HG03175 (cell line): ENCODE measurements at regions not wholly inside any gene's neighbourhood (a gene's known extent, or its start where the extent isn't known, plus 50 kb on each side); places are given as distances from the start of the nearest gene placed in this dataset.
"Not testable (repeated sequence)": the region's sequence is repeated elsewhere in the genome, so short reads cannot be mapped to it uniquely, and the experiment has no call there.

ENCODE experiments used
- ATAC-seq: cut with Tn5 transposase; IDR thresholded peaks from one replicate; pipeline ENCODE4 v1.9.1; 2021; ENCODE audit warnings: mild to moderate bottlenecking, moderate library complexity; ENCODE audit not compliant: unreplicated experiment

GRCh38 chr12:46884362-46884761 lies 58.6 kb upstream of the SLC38A4 start:
- ATAC-seq: no peak

DNA sequence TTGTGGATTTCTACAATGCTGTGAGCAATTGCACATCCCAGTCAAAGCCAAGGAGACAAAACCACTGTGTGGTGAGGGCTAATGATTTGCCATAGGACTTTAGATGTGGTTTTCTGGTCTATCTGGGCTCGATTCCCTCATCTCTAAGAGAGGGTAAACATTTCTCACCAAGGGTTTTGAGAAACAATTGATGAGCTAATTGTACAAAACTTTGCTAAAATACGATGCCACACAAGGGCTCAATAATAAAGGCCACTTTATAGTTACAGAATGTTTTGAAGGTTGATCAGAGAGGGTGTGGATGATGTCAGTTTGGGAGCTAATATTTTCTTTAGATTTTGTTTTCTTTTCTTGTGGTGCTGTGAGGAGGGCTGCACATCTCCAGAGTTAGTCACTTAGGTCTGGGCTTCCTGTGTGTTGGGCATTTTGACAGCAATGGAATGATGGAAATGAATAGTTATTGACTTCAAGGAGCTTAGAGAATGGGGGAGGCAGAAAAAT lies 60.8 kb upstream of the SLC38A4 start:
- no peak for ATAC-seq

DNA sequence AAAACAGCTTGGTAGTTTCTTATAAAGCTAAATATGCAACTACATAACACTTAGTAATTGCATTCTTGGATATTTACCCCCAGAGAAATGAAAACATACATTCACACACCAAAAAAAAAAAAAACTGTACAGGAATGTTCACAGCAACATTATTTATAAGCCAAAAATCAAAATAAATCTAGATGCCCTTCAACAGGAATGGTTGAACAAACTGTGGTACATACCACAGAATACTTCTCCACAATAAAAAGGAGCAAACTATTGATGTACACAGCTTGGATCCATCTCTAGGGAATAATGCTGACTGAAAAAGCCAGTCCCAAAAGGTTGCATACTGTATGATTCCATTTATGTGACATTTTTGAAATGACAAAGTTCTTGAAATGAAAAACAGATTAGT lies 62.1 kb upstream of the SLC38A4 start:
- no peak for ATAC-seq

DNA sequence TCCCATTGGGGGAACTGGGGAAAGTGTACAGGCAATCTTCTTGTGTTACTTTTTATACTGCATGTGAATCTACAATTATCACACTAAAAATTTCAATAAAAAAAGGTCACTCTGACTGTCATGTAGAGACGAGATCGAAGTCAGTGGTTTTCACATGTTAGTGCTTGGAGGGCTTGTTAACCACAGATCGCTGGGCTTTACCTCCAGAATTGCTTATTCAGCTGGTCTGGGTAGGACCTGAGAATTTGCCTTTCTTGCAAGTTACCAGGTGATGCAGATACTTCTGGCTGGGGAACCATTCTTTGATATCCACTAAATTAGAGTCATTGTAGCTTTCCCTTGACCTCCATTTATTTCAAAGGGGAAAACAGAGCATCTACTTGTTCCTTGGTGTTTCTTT lies 62.8 kb upstream of the SLC38A4 start:
- ATAC-seq: no peak

DNA sequence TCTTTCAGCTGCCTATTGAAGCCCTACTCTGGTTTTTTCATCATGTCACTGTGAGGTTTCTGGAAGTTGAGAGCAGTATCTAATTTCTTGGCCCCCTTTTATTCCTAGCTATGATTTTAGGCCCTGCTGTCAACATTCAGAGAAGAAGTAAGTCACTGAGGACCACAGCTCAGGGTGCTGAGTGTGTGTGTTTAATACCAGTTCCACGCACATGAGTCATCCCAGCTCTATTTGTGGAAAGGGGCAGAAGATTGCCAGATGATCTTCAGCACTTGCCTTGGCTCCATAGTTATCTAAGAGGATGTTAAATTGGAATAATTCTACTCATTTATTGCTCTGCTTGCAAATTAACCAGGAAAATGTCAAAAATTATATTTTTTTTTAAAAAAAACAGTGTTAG lies 65.5 kb upstream of the SLC38A4 start:
- no peak for ATAC-seq

- ATAC-seq: no peak
Measured at GRCh38 chr12:46892034-46892705, 66.4 kb upstream of the SLC38A4 start.

DNA sequence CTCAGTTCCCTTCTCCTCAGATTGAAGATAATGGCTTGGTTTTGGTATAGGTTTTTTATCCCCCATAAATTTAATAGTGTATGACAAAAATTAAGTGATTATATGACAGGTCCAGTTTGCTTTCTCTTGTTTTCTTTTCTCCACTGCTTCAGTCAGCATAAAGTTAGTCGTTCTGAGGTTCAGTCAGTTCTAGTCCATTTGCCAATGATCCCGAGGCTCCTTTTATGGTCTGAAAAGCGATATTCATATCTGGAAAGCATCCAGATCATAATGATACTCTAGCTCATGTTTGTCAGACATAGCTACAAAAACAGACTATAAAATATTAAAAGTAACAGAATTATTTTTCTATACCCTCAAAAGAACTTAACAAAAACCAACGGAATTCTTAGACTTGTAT lies 67.1 kb upstream of the SLC38A4 start:
- ATAC-seq: no peak

GRCh38 chr12:46893434-46893833 lies 67.6 kb upstream of the SLC38A4 start:
- no peak for ATAC-seq

GRCh38 chr12:46895726-46896125 lies 69.9 kb upstream of the SLC38A4 start:
- no peak for ATAC-seq

- ATAC-seq: no peak
Measured at GRCh38 chr12:46896680-46897079, 70.9 kb upstream of the SLC38A4 start.

DNA sequence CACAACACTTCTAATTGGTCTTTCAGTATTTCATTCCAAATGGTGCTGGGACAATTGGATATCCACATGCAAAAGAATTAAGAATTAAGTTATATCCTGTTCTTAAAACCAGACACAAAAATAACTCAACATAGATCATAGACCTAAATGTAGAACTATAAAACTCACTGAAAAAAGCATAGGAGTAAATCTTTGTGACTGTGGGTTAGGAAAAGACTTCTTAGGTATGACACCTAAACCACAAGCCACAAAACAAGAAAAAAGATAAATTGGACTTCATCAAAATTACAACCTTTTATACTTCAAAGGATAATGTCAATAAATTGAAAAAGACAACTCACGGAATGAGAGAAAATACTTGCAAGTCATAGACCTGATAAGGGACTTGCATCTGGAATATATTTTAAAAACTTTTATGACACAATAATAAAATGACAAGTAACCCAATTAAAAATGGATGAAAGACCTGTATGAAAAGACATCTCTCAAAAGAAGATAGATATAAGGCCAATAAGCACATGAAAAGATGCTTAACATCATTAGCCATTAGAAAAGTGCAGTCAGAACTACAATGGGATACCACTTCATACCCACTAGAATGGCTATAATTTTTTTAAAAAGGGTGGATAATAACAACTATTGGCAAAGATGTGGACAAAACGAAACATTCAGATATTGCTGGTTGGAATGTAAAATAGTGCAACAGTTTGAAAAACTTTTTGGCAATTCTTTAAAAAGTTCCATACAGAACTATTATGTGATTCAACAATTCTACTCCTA lies 72.5 kb upstream of the SLC38A4 start:
- no peak for ATAC-seq

DNA sequence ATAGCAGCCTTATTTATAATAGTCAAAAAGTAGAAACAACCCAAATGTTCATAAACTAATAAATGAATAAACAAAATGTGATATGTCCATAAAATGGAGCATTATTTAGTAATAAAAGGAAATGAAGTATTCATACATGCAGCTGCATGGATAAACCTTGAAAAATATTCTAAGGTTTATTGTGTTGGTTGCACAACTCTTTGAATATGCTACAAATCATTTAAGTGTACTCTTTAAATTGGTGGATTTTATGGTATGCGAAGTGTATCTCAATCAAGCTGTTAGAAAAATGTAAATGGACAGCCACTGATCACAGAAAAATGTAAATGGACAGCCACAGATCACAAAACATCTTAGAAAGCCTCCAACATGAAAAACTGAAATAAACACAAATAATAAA lies 73.2 kb upstream of the SLC38A4 start:
- ATAC-seq: no peak

DNA sequence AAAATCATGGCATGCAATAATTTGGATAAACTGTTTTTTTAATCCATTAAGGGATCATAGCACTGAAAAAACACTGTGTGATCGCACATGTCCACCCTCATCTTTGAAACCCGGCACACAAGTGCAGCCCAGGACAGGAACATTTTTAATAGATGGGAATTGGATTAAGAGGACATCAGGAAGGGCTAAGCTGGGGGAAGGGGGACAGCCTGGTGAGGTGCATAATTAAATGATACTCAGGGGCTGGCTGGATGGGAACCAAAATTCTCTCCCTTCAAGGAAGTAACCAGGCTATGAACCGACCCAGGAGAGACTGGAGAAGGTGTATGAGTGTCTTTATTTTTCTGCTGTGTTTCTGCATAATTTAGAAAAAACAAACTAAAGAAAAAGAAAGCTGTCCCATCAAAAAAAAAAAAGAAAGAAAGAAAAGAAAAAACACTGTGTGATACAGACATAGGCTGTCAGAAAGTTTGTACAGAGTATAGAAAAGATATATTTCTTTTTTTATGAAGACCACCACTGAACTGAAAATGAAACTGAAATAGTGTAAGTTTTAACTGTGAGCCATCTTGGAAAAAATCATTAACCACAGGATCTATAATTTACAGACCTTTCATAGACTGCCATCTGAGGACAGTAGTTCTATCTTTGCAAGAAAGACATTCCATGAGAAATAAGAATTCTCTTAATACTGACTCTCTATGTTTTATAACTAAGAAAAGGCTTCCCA lies 75.1 kb upstream of the SLC38A4 start:
- ATAC-seq: no peak

DNA sequence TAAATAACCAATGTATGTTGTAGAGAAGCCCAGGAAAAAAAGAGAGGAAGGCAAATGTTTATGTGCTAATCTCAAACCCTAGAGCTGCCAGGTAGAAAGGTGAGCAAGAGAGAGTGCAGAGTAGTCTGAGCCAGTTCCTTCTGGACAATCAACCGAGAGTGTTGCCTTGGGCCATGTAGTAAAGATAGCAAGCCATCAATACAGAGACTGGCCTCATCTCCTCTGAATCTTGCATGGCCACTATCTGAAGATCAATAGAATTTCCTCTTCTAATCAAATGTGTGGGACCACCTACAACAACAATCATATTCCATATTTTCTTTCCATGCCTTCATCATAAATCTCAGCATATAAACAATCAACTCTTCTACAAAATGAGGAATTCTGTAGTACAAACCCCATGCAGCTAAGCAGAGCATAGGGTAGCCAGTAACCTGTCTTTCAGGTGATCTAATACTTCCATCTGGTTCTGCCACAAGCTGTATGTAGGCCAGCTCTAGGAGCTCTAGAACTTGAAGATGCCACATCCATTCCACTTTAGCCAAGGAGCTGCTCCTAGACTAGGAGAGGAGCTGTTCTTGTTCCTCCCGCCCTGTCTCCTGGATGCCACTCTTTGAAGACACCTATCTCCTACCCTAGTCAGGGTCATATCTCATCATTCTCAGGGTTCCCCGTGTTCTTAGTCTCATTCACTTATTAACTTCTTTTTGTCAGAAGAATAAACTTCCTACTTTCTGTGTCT lies 75.8 kb upstream of the SLC38A4 start:
- no peak for ATAC-seq

DNA sequence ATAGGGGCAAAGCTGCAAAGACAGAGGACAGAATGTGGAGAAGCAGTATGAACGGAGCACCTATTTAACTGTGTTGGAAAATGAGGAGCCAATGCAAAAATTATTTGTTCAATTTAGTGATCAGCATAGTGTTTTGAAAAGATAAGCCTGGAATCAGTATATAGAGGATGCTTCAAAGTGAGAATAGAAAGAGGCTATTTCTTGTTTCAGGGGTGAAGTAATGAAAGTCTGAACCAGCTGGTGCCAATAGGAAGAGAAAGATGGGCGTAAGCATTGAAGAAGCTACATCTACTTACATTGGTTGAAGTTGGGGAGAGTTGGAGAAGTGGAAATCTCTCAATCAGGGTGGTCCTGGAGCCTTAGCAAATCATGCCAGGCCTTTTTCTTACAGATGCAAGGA lies 77.3 kb upstream of the SLC38A4 start:
- ATAC-seq: no peak

DNA sequence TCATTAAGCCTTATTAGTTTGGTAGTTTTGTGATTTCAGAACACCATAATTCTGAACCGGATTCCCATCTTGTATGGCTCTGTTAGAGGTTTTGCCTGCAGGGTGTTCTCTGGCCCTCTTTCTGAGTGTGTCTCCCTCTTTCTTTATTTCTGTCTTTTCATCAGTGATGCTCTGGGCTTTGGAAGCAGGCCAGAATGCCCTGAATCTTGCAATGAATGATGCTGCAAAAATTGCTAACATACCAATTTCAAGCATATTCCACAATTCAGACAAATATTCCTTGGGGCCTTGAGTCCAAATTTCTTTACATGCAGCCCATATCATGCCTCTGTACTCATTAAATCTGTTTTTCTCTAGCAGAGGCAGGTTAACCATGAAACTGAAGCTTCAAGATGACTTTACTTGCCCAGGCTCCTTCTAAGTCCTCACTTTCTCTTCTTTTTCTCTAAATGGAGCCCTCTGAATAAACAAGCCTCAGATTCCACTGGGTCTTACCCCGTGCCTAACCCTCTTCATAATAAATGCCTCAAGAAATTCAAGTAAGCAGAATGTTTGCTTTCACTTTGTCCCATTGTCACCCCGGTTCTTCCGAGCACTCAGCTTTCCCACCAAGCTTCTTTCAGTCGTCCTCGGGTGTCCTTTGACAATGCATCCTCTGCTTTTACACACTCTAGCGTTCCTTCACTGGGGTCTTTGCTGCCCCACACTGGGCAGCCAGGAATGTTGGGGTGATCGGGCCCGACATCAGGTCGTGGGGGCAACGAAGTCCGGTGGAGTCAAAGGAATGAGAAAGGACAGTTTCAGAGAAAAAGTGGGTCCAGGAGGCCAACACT lies 78.8 kb upstream of the SLC38A4 start:
- ATAC-seq: no peak

- ATAC-seq: not testable (repeated sequence)
Measured at GRCh38 chr12:46905239-46905627, 79.4 kb upstream of the SLC38A4 start.

GRCh38 chr12:46907791-46908190 lies 82.0 kb upstream of the SLC38A4 start:
- no peak for ATAC-seq

- no peak for ATAC-seq
Measured at GRCh38 chr12:46908236-46908935, 82.6 kb upstream of the SLC38A4 start.
